SK-N-SH (cell line): ENCODE measurements at regions not wholly inside any gene's neighbourhood (a gene's known extent, or its start where the extent isn't known, plus 50 kb on each side); places are given as distances from the start of the nearest gene placed in this dataset.

Source experiments
- CTCF ChIA-PET: fragments of 300-600, 350-600 bp; formaldehyde crosslinking; extraction: SDS; loops from one replicate; lab custom pipeline; 2021; lab: Yijun Ruan, JAX
- POLR2A ChIA-PET: fragments of 350-600 bp; sonication (Branson Sonifier 250); formaldehyde crosslinking; extraction: SDS; loops from one replicate; lab custom pipeline; 2020; ENCODE audit warnings: antibody characterized with exemption, inconsistent platforms; lab: Yijun Ruan, JAX
- DNase-seq: peaks from one replicate; pipeline ENCODE4 v3.0.0; 2012
- H2AFZ ChIP-seq: fragments of 200-600 bp; sonication (generic); 2 replicates; pipeline ENCODE4 v1.8.1; 2016; ENCODE audit warnings: antibody characterized with exemption, mild to moderate bottlenecking, low read depth
- H3F3A ChIP-seq: fragments of 200-600 bp; sonication (generic); replicated peaks from 2 replicates; pipeline ENCODE3; 2016; ENCODE audit warnings: antibody characterized with exemption, mild to moderate bottlenecking; ENCODE audit not compliant: insufficient read depth
- H3K27ac ChIP-seq, 2 experiments: fragments of 200-500 bp in 1 of 2; fragments of 200-600 bp in 1 of 2; sonication (Bioruptor generic) in 1 of 2; sonication (generic), shearing (Covaris generic) in 1 of 2; 2 replicates each; pipeline versions ENCODE4 v1.5.1 to v1.6.1; 2014 to 2016; ENCODE audit warnings: low read depth in 2 of 2, inconsistent platforms in 1 of 2, low read length in 1 of 2, mild to moderate bottlenecking in 1 of 2, mixed read lengths in 1 of 2
- H3K27me3 ChIP-seq: fragments of 200-600 bp; sonication (generic), shearing (Covaris generic); 2 replicates; pipeline ENCODE4 v1.6.1; 2016; ENCODE audit warnings: mixed run types; ENCODE audit not compliant: insufficient read depth
- H3K36me3 ChIP-seq, 2 experiments: fragments of 200-500 bp in 1 of 2; fragments of 200-600 bp in 1 of 2; sonication (Bioruptor generic) in 1 of 2; sonication (generic) in 1 of 2; replicated peaks in 1 of 2; 2 replicates each; pipeline versions ENCODE3 to v1.5.1; 2014 to 2016; ENCODE audit warnings: low read length in 1 of 2, mild to moderate bottlenecking in 1 of 2; ENCODE audit not compliant: insufficient read depth in 2 of 2, control insufficient read depth in 1 of 2
- H3K4me1 ChIP-seq, 2 experiments: fragments of 200-500 bp in 1 of 2; fragments of 200-600 bp in 1 of 2; sonication (Bioruptor generic) in 1 of 2; sonication (generic), shearing (Covaris generic) in 1 of 2; 2 replicates each; pipeline versions ENCODE4 v1.5.1 to v1.6.1; 2014 to 2016; ENCODE audit warnings: low read depth in 1 of 2, low read length in 1 of 2, mixed run types in 1 of 2; ENCODE audit not compliant: insufficient read depth in 2 of 2, control insufficient read depth in 1 of 2
- H3K4me2 ChIP-seq: fragments of 200-600 bp; sonication (generic), shearing (Covaris generic); 2 replicates; pipeline ENCODE4 v1.6.1; 2017; ENCODE audit warnings: mixed run types
- H3K4me3 ChIP-seq, 2 experiments: fragments of 200-500 bp in 1 of 2; fragments of 200-600 bp in 1 of 2; sonication (Bioruptor generic) in 1 of 2; sonication (generic), shearing (Covaris generic) in 1 of 2; 2 replicates each; pipeline versions ENCODE4 v1.5.1 to v1.8.1; 2014 to 2016; ENCODE audit warnings: low read depth in 2 of 2, inconsistent platforms in 1 of 2, low read length in 1 of 2, mild to moderate bottlenecking in 1 of 2, mixed read lengths in 1 of 2, moderate library complexity in 1 of 2
- H3K79me2 ChIP-seq: fragments of 200-600 bp; sonication (generic); 2 replicates; pipeline ENCODE4 v1.8.1; 2017; ENCODE audit warnings: mild to moderate bottlenecking; ENCODE audit not compliant: insufficient read depth
- H3K9ac ChIP-seq: fragments of 200-600 bp; sonication (generic); 2 replicates; pipeline ENCODE4 v1.6.1; 2017; ENCODE audit warnings: mixed run types
- H3K9me2 ChIP-seq: fragments of 200-600 bp; sonication (generic); 2 replicates; pipeline ENCODE4 v1.6.1; 2017; ENCODE audit warnings: mixed run types
- H3K9me3 ChIP-seq: fragments of 200-600 bp; sonication (generic); 2 replicates; pipeline ENCODE4 v1.6.1; 2017; ENCODE audit warnings: mixed run types, mild to moderate bottlenecking, moderate library complexity
- H4K20me1 ChIP-seq: fragments of 200-600 bp; sonication (generic); 2 replicates; pipeline ENCODE4 v1.6.1; 2017; ENCODE audit warnings: mild to moderate bottlenecking, mixed run types; ENCODE audit not compliant: insufficient read depth
- CHD2 ChIP-seq: fragments of 150-350 bp; IDR thresholded peaks from 2 replicates; pipeline ENCODE4 v1.6.1; 2018; ENCODE audit warnings: low read length; ENCODE audit not compliant: partially characterized antibody
- ELF1 ChIP-seq: IDR thresholded peaks from 2 replicates; pipeline ENCODE4 v1.4.0; 2012
- EZH2phosphoT487 ChIP-seq: fragments of 200-600 bp; sonication (generic); IDR thresholded peaks from 2 replicates; pipeline ENCODE4 v1.6.1; 2017; ENCODE audit warnings: low read depth, mixed run types, mild to moderate bottlenecking, antibody characterized with exemption, moderate library complexity, borderline replicate concordance
- FOXJ3 ChIP-seq: sonication (generic); formaldehyde crosslinking; IDR thresholded peaks from 2 replicates; pipeline ENCODE4 v1.5.1; 2020; ENCODE audit warnings: mild to moderate bottlenecking, missing genetic modification reagents
- FOXM1 ChIP-seq: IDR thresholded peaks from 2 replicates; pipeline ENCODE4 v1.4.0; 2012; ENCODE audit warnings: low read depth, mild to moderate bottlenecking
- JUND ChIP-seq: IDR thresholded peaks from 2 replicates; pipeline ENCODE4 v1.4.0; 2012
- MEF2A ChIP-seq: IDR thresholded peaks from 2 replicates; pipeline ENCODE4 v1.4.0; 2012; ENCODE audit warnings: low read depth, borderline replicate concordance
- MXI1 ChIP-seq: IDR thresholded peaks from 2 replicates; pipeline ENCODE4 v1.6.1; 2012; ENCODE audit warnings: mild to moderate bottlenecking, low read depth, low read length, improper control_type of control experiment
- NRF1 ChIP-seq: IDR thresholded peaks from 2 replicates; pipeline ENCODE4 v1.6.1; 2012; ENCODE audit warnings: low read depth, mild to moderate bottlenecking, low read length
- RAD21 ChIP-seq: IDR thresholded peaks from 2 replicates; pipeline ENCODE4 v1.6.1; 2012; ENCODE audit warnings: mild to moderate bottlenecking, low read length
- RCOR1 ChIP-seq: fragments of 150-350 bp; IDR thresholded peaks from 2 replicates; pipeline ENCODE4 v1.6.1; 2017; ENCODE audit warnings: antibody characterized with exemption, low read length
- RFX5 ChIP-seq: IDR thresholded peaks from 2 replicates; pipeline ENCODE4 v1.6.1; 2012; ENCODE audit warnings: mild to moderate bottlenecking, improper control_type of control experiment, low read length
- SIN3A ChIP-seq: IDR thresholded peaks from 2 replicates; pipeline ENCODE4 v1.6.1; 2012; ENCODE audit warnings: low read depth, mild to moderate bottlenecking, low read length, moderate library complexity, borderline replicate concordance
- USF2 ChIP-seq: fragments of 150-350 bp; IDR thresholded peaks from 2 replicates; pipeline ENCODE4 v1.6.1; 2017; ENCODE audit warnings: antibody characterized with exemption, low read length, low read depth, borderline replicate concordance
- YY1 ChIP-seq: IDR thresholded peaks from 2 replicates; pipeline ENCODE4 v1.4.0; 2012; ENCODE audit warnings: low read depth, mild to moderate bottlenecking
- TF ChIP-seq, protein P1 (sequence below): IDR thresholded peaks from 2 replicates; pipeline ENCODE4 v1.6.1; 2012; ENCODE audit warnings: mild to moderate bottlenecking, low read depth, low read length, moderate library complexity
- TF ChIP-seq, protein P2 (sequence below): fragments of 200-600 bp; sonication (generic); IDR thresholded peaks from 2 replicates; pipeline ENCODE4 v1.6.1; 2017; ENCODE audit warnings: antibody characterized with exemption, mild to moderate bottlenecking, moderate library complexity
- TF ChIP-seq, protein P3 (sequence below): IDR thresholded peaks from 2 replicates; pipeline ENCODE4 v1.4.0; 2012; ENCODE audit warnings: low read depth, borderline replicate concordance
- TF ChIP-seq, protein P4 (sequence below): fragments of 150-350 bp; IDR thresholded peaks from 2 replicates; pipeline ENCODE4 v1.6.1; 2016; ENCODE audit warnings: mild to moderate bottlenecking, low read depth, low read length

DNA sequence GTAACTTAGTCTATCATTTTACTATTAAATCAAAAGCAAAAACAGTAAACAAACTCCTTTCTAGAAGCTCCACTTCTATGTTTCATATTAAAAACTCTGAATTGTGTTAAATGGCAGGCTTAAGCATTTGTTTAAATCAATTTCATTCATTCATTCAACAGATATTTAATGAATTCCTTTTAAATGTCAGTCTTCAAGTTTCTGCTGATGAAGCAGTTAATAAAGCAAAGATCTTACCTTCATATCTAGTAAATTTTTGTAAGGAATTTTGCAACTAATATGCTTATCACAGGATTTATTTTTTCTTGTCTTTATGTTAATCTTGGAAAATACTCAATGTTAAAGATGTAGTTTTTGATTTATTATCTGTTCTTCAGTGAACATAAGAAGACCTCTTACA lies 54.1 kb upstream of the RGS18 start:
- no peak overlapping the region for H3K9ac ChIP-seq
- H3K27me3 ChIP-seq, result no peaks in the 10 kb centered on the region
- no peaks in the 10 kb centered on the region for H3F3A ChIP-seq
- 0 out of 4 replicates have a peak overlapping the region, but pooled peaks of 1 of the 2 experiments have one; percentile 25 for H3K27ac ChIP-seq
- no peaks in the 10 kb centered on the region for H3K9me2 ChIP-seq
- H4K20me1 ChIP-seq, result no peaks in the 10 kb centered on the region
- H3K9me3 ChIP-seq, result no peaks in the 10 kb centered on the region
- H3K4me3 ChIP-seq, result no peak overlapping the region
- H3K4me2 ChIP-seq, result no peak overlapping the region; the same call in 1 of the 2 replicates
- TF ChIP-seq EZH2phosphoT487, result no peak
- TF ChIP-seq RAD21, result no peak
- TF ChIP-seq, protein P1, sequence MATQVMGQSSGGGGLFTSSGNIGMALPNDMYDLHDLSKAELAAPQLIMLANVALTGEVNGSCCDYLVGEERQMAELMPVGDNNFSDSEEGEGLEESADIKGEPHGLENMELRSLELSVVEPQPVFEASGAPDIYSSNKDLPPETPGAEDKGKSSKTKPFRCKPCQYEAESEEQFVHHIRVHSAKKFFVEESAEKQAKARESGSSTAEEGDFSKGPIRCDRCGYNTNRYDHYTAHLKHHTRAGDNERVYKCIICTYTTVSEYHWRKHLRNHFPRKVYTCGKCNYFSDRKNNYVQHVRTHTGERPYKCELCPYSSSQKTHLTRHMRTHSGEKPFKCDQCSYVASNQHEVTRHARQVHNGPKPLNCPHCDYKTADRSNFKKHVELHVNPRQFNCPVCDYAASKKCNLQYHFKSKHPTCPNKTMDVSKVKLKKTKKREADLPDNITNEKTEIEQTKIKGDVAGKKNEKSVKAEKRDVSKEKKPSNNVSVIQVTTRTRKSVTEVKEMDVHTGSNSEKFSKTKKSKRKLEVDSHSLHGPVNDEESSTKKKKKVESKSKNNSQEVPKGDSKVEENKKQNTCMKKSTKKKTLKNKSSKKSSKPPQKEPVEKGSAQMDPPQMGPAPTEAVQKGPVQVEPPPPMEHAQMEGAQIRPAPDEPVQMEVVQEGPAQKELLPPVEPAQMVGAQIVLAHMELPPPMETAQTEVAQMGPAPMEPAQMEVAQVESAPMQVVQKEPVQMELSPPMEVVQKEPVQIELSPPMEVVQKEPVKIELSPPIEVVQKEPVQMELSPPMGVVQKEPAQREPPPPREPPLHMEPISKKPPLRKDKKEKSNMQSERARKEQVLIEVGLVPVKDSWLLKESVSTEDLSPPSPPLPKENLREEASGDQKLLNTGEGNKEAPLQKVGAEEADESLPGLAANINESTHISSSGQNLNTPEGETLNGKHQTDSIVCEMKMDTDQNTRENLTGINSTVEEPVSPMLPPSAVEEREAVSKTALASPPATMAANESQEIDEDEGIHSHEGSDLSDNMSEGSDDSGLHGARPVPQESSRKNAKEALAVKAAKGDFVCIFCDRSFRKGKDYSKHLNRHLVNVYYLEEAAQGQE, result no peak
- TF ChIP-seq NRF1, result no peak
- TF ChIP-seq ELF1, result no peak
- TF ChIP-seq, protein P2, sequence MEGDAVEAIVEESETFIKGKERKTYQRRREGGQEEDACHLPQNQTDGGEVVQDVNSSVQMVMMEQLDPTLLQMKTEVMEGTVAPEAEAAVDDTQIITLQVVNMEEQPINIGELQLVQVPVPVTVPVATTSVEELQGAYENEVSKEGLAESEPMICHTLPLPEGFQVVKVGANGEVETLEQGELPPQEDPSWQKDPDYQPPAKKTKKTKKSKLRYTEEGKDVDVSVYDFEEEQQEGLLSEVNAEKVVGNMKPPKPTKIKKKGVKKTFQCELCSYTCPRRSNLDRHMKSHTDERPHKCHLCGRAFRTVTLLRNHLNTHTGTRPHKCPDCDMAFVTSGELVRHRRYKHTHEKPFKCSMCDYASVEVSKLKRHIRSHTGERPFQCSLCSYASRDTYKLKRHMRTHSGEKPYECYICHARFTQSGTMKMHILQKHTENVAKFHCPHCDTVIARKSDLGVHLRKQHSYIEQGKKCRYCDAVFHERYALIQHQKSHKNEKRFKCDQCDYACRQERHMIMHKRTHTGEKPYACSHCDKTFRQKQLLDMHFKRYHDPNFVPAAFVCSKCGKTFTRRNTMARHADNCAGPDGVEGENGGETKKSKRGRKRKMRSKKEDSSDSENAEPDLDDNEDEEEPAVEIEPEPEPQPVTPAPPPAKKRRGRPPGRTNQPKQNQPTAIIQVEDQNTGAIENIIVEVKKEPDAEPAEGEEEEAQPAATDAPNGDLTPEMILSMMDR, result no peak
- TF ChIP-seq SIN3A, result no peak
- no peak for TF ChIP-seq RFX5
- no peak for TF ChIP-seq FOXM1
- no peak for TF ChIP-seq CHD2
- TF ChIP-seq, protein P3, sequence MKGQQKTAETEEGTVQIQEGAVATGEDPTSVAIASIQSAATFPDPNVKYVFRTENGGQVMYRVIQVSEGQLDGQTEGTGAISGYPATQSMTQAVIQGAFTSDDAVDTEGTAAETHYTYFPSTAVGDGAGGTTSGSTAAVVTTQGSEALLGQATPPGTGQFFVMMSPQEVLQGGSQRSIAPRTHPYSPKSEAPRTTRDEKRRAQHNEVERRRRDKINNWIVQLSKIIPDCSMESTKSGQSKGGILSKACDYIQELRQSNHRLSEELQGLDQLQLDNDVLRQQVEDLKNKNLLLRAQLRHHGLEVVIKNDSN, result no peak
- TF ChIP-seq RCOR1, result no peak
- TF ChIP-seq FOXJ3 (CRISPR knock-in tag), result no peak
- TF ChIP-seq, protein P4, sequence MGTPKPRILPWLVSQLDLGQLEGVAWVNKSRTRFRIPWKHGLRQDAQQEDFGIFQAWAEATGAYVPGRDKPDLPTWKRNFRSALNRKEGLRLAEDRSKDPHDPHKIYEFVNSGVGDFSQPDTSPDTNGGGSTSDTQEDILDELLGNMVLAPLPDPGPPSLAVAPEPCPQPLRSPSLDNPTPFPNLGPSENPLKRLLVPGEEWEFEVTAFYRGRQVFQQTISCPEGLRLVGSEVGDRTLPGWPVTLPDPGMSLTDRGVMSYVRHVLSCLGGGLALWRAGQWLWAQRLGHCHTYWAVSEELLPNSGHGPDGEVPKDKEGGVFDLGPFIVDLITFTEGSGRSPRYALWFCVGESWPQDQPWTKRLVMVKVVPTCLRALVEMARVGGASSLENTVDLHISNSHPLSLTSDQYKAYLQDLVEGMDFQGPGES, result no peak
- TF ChIP-seq USF2, result no peak
- TF ChIP-seq MXI1, result no peak
- TF ChIP-seq YY1, result no peak
- no peak for TF ChIP-seq JUND
- no peak for TF ChIP-seq MEF2A
- DNase-seq, result no peak
- ChIA-PET CTCF (no interaction called here), POLR2A (no interaction called here)
- no peaks in the 10 kb centered on the region for H3K36me3 ChIP-seq
- H3K4me1 ChIP-seq, result peaks cover 0 to 17% of the 10 kb centered on the region in 2 experiments; a peak in 1 of 4 replicates
- no peak overlapping the region; the same call in 1 of the 2 replicates for H2AFZ ChIP-seq
- no peaks in the 10 kb centered on the region for H3K79me2 ChIP-seq
